ENCODE measurements at regions not wholly inside any gene's neighbourhood (a gene's known extent, or its start where the extent isn't known, plus 50 kb on each side); places are given as distances from the start of the nearest gene placed in this dataset.

DNA sequence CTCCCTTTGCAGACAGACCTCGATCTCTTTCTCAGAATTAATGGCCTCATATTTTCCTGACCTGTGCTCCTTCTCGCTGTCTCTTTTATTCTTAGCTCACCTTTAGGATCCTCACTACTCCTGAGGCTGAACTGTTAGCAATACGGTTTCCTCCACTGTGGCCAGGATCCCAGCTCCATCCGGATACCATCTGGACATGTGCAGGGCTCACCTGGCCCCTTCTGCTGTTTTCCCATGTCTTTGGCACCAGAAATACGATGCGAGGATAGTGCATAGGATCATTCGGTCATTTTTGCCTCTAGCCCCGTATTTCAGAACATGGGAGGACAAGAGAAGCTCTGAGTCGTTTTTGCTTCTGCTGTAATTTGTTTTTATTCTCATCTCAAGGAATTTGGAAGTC, 108.5 kb upstream of the KIF26B start:
- no peak for TF ChIP-seq POLR2A (IDR thresholded peaks at IDR 0.05)
- WGBS, 2 donors, result 31 to 32% methylated on average over 9 of the region's 9 CpGs
- no peaks in the 10 kb centered on the region for H3K27me3 ChIP-seq
- intact Hi-C loops (cut with DNase I), result loop anchor here (10.0 kb wide), 1 partner anchor 232 kb away; no protein-coding TSS in a partner anchor
- ATAC-seq (peak; percentile 63), DNase-seq (peak; percentile 37 to 68 (median 57))
- H3K4me1 ChIP-seq, result peaks cover 27% of the 10 kb centered on the region
- peak overlapping the region; percentile 11 to 79 (median 65) for H3K27ac ChIP-seq
- H3K4me3 ChIP-seq, result no peak overlapping the region
- H3K9me3 ChIP-seq, result no peaks in the 10 kb centered on the region
- no peaks in the 10 kb centered on the region for H3K36me3 ChIP-seq (replicated peaks in 1 of 2; ENCODE audit: insufficient read depth in 1 of 2, low read depth in 2 of 2)

DNA sequence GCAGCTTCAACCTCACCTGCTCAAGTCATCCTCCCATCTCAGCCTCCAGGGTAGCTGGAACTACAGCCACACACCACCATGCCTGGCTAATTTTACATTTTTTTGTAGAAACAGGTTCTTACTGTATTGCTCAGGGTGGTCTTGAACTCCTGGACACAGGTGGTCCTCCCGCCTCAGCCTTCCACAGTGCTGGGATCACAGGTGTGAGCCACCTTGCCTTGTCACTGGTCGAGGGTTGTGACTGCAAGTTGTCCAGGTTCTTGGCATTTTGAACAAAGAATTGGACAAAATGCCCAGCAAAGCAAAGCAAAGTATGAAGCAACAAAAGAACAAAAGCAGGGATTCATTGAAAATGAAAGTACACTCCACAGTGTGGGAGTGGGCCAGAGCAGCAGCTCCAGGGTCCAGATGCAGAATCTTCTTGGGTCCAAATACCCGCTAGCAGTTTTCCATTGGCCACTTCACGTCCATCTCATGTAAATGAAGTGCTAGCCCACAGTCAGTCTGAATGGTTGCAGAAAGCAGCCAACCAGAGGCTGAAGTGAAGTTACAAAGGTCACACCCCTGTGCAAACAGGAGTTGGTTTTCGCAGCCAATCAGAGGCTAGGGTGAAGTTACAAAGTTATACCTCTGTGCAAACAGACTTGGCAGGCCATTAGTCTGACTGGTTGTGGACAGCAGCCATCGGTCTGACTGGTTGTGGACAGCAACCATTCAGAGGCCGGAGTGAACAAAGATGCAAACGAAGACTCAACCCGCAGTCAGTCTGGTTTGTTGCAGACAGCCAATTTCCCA, 109.5 kb upstream of the KIF26B start:
- WGBS, 2 donors, result 30 to 38% methylated on average over 9 of the region's 9 CpGs
- H3K4me1 ChIP-seq, result peaks cover 27% of the 10 kb centered on the region
- DNase-seq, result peak; percentile 56 to 82 (median 64)
- intact Hi-C loops (cut with DNase I), result loop anchor here (10.0 kb wide), 1 partner anchor 230 kb away; no protein-coding TSS in a partner anchor
- peak; percentile 60 for ATAC-seq
- no peak for TF ChIP-seq POLR2A (IDR thresholded peaks at IDR 0.05)
- TF ChIP-seq, protein P1, sequence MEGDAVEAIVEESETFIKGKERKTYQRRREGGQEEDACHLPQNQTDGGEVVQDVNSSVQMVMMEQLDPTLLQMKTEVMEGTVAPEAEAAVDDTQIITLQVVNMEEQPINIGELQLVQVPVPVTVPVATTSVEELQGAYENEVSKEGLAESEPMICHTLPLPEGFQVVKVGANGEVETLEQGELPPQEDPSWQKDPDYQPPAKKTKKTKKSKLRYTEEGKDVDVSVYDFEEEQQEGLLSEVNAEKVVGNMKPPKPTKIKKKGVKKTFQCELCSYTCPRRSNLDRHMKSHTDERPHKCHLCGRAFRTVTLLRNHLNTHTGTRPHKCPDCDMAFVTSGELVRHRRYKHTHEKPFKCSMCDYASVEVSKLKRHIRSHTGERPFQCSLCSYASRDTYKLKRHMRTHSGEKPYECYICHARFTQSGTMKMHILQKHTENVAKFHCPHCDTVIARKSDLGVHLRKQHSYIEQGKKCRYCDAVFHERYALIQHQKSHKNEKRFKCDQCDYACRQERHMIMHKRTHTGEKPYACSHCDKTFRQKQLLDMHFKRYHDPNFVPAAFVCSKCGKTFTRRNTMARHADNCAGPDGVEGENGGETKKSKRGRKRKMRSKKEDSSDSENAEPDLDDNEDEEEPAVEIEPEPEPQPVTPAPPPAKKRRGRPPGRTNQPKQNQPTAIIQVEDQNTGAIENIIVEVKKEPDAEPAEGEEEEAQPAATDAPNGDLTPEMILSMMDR (IDR thresholded peaks at IDR 0.05), result no peak
- H3K36me3 ChIP-seq (replicated peaks in 1 of 2; ENCODE audit: insufficient read depth in 1 of 2, low read depth in 2 of 2), result no peaks in the 10 kb centered on the region
- no peaks in the 10 kb centered on the region for H3K9me3 ChIP-seq
- no peak overlapping the region for H3K4me3 ChIP-seq
- no peaks in the 10 kb centered on the region for H3K27me3 ChIP-seq
- H3K27ac ChIP-seq, result peak overlapping the region; percentile 44 to 79 (median 68)

DNA sequence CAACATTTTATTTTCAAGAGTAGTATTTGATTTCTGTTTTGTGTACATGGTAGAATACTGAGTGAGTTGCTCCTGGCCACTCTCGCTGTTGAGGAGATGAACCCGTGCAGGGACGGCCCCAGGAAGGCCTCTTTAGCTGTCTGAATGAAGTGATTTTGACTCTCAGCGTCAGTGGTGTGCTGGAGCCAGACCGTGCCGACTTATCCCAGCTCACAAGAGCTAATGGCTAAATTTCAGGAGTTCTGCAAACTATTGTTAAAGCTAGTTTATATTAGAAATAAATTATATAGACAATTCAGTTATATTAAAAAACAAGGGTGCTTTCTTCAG, 111.2 kb upstream of the KIF26B start:
- H3K36me3 ChIP-seq (replicated peaks in 1 of 2; ENCODE audit: insufficient read depth in 1 of 2, low read depth in 2 of 2), result no peaks in the 10 kb centered on the region
- H3K9me3 ChIP-seq, result no peaks in the 10 kb centered on the region
- peak overlapping the region in 1 of 4 donors; percentile 38 for H3K27ac ChIP-seq
- intact Hi-C loops (cut with DNase I), result loop anchor here (10.0 kb wide), 1 partner anchor 229 kb away; no protein-coding TSS in a partner anchor
- 74 to 81% methylated on average over 6 of the region's 6 CpGs for WGBS, 2 donors
- no peak for DNase-seq
- no peaks in the 10 kb centered on the region for H3K27me3 ChIP-seq
- TF ChIP-seq, protein P1 (IDR thresholded peaks at IDR 0.05), result no peak
- no peak for TF ChIP-seq POLR2A (IDR thresholded peaks at IDR 0.05)
- peaks cover 27% of the 10 kb centered on the region for H3K4me1 ChIP-seq
- ATAC-seq, result no peak
- no peak overlapping the region for H3K4me3 ChIP-seq

DNA sequence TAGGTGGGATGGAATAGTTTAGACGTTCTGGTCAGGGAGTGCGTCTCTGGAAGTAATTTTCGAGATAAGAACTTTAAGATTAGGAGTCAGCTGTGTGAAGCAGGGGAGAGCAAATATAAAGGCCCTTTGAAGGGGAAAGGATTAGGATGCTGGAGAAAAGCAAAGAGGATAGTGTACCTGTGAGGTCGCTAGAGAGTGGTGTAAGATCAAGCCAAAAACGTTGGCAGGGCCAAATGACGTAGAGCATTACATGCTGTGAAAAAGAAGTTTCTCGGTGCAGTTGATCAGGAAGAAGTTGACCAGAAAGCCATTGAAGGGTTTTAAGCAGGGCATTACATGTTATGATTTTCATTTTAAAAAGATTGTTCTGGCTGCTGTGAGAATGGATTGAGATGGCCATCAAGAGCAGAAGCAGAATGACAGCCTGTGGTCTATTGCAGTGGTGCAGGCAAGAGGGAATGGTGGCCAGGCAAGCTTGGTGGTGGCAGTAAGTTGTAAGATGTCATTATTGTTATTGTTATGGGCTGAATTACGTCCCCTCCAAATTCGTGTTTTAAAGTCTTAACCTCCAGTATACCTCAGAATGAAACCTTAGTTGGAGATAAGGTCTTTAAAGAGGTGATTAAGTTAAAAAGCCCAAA, 113.6 kb upstream of the KIF26B start:
- intact Hi-C loops (cut with DNase I), result loop anchor here (10.0 kb wide), 1 partner anchor 226 kb away; no protein-coding TSS in a partner anchor
- no peak for DNase-seq
- WGBS, 2 donors, result 57 to 59% methylated on average over 9 of the region's 9 CpGs
- Histone ChIP-seq H3K9me3 (peaks cover 0 to 4% (median 0%) of the 10 kb centered on the region in 3 donors), H3K36me3 (replicated peaks in 1 of 2; ENCODE audit: insufficient read depth in 1 of 2, low read depth in 2 of 2) (no peaks in the 10 kb centered on the region), H3K4me3 (no peak overlapping the region), H3K27me3 (no peaks in the 10 kb centered on the region), H3K27ac (no peak overlapping the region), H3K4me1 (peaks cover 21% of the 10 kb centered on the region)
- ATAC-seq, result no peak
- no peak for TF ChIP-seq POLR2A (IDR thresholded peaks at IDR 0.05)
- TF ChIP-seq, protein P1 (IDR thresholded peaks at IDR 0.05), result no peak

DNA sequence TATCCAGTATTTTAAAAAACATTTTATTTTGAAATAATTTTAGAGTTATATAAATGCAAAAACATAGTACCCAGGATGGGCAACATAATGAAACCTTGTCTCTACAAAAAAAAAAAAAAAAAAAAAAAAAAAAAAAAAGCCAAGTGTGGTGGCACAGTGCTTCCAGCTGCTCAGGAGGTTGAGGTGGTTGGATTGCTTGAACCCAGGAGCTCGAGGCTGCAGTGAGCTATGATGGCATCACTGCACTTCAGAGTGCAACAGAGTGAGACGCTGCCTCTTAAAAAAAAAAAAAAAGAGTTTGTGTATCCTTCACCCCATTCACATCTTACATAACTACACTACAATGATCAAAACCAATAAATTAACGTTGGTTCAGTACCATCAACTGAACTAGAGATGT, 115.6 kb upstream of the KIF26B start:
- 81 to 83% methylated on average over 3 of the region's 3 CpGs for WGBS, 2 donors
- DNase-seq, result no peak
- intact Hi-C loops (cut with DNase I), result loop anchor here (10.0 kb wide), 1 partner anchor 424 kb away; no protein-coding TSS in a partner anchor
- no peak overlapping the region for H3K4me3 ChIP-seq
- peaks cover 0 to 4% (median 0%) of the 10 kb centered on the region in 3 donors for H3K9me3 ChIP-seq
- no peaks in the 10 kb centered on the region for H3K27me3 ChIP-seq
- no peaks in the 10 kb centered on the region for H3K36me3 ChIP-seq (replicated peaks in 1 of 2; ENCODE audit: insufficient read depth in 1 of 2, low read depth in 2 of 2)
- H3K4me1 ChIP-seq, result peaks cover 11% of the 10 kb centered on the region
- no peak for ATAC-seq
- no peak overlapping the region for H3K27ac ChIP-seq
- TF ChIP-seq, protein P1 (IDR thresholded peaks at IDR 0.05), result no peak
- TF ChIP-seq POLR2A (IDR thresholded peaks at IDR 0.05), result no peak

Data from body of pancreas (tissue), 4 donors.